H1 (cell line): ENCODE measurements at regions not wholly inside any gene's neighbourhood (a gene's known extent, or its start where the extent isn't known, plus 50 kb on each side); places are given as distances from the start of the nearest gene placed in this dataset.

Experiments
- BRCA1 ChIP-seq: IDR thresholded peaks from 2 replicates; pipeline ENCODE4 v1.6.1; 2012; ENCODE audit warnings: low read depth, low read length, improper control_type of control experiment
- EZH2 ChIP-seq: fragments of 200-600 bp; sonication (generic); IDR thresholded peaks from 2 replicates; pipeline ENCODE4 v1.7.1; 2012; ENCODE audit warnings: low read depth, mild to moderate bottlenecking, moderate library complexity, low read length, inconsistent platforms; ENCODE audit not compliant: severe bottlenecking
- FOSL1 ChIP-seq: IDR thresholded peaks from 2 replicates; pipeline ENCODE4 v1.6.1; 2011; ENCODE audit warnings: mild to moderate bottlenecking, low read depth, low read length, moderate library complexity; ENCODE audit not compliant: insufficient read depth
- PHF8 ChIP-seq: fragments of 200-600 bp; sonication (generic); conservative IDR thresholded peaks from 2 replicates; pipeline ENCODE4 v1.7.1; 2012; ENCODE audit warnings: low read depth, mild to moderate bottlenecking, inconsistent platforms, low read length, moderate library complexity
- RXRA ChIP-seq: IDR thresholded peaks from 2 replicates; pipeline ENCODE4 v1.6.1; 2011; ENCODE audit warnings: low read depth, mild to moderate bottlenecking, low read length, moderate library complexity; ENCODE audit not compliant: insufficient read depth
- SP1 ChIP-seq: IDR thresholded peaks from 2 replicates; pipeline ENCODE4 v1.6.1; 2011; ENCODE audit warnings: low read depth, low read length
- TAF1 ChIP-seq: IDR thresholded peaks from 2 replicates; pipeline ENCODE4 v1.6.1; 2011; ENCODE audit warnings: mild to moderate bottlenecking, low read depth, low read length

DNA sequence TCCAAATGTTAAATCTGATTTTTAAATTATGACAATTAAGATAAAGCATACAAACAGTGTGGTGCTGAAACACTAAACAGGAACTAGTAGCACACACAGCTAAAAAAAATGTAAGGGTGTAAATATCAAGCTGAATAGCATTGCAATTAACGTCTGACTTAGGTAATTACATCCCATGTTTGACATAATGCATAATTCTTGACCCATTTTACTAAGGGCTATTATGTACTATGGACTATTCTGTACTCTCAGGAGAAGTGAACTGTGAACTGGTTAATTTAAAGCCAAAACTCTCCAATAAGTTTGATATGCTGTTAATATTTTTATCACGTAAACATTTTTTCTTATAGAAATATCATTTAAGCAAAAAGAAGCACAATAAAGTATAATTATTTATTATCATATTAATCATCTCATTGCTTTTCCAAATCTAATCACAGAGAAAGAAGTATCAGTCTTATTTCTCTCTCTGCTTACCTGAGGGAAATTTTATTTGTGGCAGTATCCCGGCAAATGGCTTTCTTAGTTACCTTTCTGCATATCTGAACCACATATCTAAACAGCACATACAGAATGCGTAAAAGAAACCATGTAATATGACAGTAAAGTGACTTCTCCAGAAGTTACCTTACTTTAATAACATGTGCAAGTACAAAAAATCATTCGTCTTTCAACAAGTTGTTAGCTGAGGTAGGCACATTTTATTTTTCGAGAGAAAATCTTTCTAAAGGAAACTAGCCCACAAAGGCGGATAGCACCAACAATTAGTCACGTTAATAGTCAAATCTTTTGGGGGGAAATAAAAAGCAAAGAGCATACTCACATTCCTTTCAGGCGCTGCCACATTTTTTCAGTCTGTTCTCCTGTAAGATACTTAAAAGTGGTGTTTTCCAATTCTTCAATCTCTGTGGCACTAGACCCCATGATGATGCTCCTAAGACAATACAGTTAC lies 94.9 kb upstream of the PDE1A start (continued):
- TF ChIP-seq TAF1: no peak
- no peak for TF ChIP-seq FOSL1
- no peak for TF ChIP-seq EZH2
- TF ChIP-seq BRCA1: no peak
- TF ChIP-seq RXRA: no peak
- no peak for TF ChIP-seq SP1
- TF ChIP-seq PHF8: no peak
